COLO829 (cell line): ENCODE measurements at regions not wholly inside any gene's neighbourhood (a gene's known extent, or its start where the extent isn't known, plus 50 kb on each side); places are given as distances from the start of the nearest gene placed in this dataset.
"Not testable (repeated sequence)": the region's sequence is repeated elsewhere in the genome, so short reads cannot be mapped to it uniquely, and the experiment has no call there.

Experiments
- DNase-seq: peaks from one replicate; pipeline ENCODE4 v3.0.0; 2012; ENCODE audit warnings: low spot score

DNA sequence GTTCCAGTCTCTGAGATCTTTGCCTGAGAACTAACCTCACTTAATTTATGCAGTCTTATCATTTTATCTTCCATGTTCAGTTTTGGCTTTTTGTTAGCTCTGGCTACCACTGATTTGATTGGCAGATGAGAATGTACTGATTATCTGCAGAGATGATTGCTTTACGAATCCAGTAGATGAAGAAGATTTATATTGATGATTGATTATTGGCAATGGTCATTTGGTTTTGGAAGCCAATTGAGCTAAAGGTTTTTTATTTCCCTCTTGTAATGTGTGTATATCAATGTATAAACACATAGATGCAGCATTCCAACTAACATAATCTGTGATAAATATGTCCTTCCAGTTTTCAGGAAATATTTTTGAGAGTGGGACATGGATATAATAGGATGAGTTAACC is 763.6 kb downstream of the CDH11 start:
- DNase-seq = no peak

DNA sequence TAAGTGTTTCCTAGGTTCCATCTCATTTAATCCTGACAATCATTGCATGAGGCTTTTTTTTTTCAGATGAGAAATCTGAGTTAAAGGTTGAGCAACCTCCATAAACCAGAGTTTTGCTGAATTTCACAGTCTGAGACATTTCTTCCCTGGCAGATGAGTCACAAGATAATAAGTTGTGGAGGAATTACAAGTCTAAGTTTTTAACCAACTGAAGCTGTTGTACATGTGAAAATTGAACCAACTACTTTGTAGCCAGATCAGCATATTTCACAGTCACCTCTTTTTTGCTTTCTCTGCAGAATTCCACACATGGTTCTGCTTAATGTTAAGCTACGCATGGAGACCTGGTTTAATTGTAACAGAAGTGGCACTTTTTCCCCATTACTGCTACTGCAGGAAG is 765.6 kb downstream of the CDH11 start:
- no peak for DNase-seq

DNA sequence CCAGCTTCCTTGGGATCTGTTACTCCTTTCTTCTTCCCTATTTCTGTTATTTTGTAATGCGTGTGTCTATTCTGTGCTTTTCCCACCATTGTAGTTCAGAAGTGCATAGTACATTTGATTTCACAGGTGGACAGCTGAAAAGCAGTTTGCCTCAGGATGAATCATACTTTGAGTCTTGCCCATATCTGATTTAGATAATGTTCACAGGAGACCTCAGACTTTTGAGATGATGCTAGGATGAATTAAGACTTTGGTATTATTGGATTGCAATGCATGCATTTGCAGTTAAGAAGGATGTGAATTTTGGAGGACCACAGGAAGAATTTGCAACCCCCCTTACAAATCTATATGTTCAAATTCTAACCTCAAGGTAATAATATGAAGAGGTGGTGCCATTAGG is 769.6 kb downstream of the CDH11 start:
- DNase-seq = no peak

DNA sequence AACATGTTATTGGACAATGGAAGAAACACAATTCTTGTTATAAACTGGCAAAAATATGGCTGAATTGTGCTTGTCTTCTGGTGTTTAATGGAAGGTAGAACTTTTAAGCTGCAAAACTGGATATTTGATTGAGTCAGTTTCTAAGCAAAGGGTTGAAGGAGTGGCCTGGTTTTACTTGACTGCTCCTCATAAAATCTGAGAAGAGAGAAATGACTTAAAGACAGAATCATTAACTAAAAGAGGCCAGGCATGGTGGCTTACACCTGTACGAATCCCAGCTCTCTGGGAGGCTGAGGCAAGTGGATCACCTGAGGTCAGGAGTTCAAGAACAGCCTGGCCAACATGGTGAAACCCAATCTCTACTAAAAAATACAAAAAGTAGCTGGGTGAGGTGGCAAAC is 770.7 kb downstream of the CDH11 start:
- DNase-seq = no peak

DNA sequence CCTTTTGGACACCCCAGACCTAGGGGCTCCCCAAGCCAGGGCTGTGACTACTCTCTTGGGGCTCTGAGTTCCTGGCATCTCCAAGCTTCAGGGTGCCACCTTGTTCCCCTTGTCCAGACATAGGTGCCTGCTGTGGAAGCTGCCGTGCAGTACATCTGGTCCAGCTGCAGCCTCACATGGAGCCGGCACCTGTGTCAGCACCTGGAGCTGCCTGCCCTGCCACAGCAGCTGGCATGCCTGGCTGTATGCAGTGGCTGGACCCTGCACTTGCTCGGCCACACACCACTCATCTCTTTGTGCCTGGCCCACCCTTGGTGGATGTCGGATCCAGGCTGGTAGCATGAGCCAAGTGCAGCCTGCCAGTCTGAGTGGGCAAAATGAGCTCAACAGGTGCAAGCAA is 775.8 kb downstream of the CDH11 start:
- DNase-seq = no peak

DNA sequence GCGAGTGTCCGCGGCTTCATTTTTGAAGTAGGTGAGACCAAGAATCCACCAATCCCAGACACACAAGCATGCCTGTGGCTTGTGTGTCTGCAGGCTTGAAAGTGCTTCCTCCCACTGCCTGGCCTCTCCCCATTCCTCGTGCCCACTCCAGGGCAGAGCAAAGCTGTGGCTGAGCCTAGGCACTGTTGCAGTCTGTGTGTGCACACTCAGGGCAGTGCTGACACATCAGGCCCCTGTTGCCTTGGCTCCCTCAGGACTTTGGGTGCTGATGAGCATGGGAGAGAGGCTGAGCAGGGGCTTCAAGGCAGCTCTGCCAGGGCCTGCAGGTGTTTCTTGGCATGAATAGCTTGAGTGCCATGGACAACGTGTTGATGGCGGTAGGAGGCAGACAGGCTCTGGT is 776.7 kb downstream of the CDH11 start:
- DNase-seq = no peak

DNA sequence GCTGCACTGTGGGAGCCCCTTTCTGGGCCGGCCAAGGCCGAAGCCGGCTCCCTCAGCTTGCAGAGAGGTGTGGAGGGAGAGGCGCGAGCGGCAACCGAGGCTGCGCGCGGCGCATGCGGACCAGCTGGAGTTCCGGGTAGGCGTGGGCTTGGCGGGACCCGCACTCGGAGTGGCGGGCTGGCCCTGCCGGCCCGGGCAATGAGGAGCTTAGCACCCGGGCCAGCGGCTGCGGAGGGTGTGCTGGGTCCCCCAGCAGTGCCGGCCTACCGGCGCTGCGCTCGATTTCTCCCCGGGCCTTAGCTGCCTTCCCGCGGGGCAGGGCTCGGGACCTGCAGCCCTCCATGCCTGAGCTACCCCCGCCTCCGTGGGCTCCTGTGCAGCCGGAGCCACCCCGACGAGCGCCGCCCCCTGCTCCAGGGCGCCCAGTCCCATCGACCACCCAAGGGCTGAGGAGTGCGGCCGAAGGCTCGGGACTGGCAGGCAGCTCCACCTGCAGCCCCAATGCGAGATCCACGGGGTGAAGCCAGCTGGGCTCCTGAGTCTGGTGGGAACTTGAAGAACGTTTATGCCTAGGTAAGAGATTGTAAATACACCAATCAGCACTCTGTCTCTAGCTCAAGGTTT is 777.9 kb downstream of the CDH11 start:
- not testable (repeated sequence) for DNase-seq

DNA sequence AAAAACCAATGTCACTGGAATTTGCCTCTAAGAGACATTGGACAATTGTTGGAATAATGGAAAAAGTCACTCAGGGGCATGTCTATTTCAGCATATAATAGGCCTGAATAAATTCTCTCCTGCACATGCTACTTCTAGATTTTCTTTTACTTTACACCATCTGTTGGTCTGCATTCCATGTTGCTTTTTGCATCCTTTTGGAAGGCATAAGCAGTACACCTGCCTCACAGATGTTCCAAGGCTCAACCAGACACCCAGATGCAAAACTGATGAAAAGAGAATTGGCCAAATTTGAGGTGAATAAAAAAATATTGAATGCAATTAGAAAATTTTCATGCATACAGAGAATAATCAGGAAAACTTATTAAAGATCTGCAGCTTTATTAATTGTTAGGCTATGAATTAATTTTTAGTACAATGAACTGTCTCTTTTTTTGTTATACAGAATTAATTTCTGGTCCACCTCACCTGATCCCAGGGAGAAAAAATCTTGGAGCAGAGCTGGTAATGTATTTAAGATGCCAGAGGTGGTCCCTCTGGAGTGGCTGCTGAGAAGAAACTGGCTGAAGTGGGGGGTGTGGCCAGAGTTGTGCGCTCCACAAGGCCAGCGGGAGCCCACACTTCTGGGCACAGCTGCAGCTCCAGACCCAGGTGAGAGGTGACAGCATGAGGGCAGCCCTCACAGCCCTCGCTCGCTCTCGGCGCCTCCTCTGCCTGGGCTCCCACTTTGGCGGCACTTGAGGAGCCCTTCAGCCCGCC is 778.6 kb downstream of the CDH11 start:
- no peak for DNase-seq

DNA sequence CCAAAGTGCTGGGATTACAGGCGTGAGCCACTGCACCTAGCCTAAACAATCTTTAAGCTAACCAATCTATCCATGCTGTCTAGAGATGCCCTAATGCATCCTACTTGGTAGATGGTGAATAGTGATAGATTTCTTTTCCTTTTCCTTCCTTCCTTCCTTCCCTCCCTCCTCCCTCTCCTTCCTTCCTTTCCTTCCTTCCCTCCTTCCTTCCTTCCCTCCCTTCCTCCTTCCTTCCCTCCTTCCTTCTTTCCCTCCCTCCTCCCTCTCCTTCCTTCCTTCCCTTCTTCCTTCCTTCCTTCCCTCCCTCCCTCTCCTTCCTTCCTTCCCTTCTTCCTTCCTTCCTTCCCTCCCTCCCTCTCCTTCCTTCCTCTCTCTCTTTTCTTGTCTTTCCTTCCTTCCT is 780.5 kb downstream of the CDH11 start:
- not testable (repeated sequence) for DNase-seq

DNA sequence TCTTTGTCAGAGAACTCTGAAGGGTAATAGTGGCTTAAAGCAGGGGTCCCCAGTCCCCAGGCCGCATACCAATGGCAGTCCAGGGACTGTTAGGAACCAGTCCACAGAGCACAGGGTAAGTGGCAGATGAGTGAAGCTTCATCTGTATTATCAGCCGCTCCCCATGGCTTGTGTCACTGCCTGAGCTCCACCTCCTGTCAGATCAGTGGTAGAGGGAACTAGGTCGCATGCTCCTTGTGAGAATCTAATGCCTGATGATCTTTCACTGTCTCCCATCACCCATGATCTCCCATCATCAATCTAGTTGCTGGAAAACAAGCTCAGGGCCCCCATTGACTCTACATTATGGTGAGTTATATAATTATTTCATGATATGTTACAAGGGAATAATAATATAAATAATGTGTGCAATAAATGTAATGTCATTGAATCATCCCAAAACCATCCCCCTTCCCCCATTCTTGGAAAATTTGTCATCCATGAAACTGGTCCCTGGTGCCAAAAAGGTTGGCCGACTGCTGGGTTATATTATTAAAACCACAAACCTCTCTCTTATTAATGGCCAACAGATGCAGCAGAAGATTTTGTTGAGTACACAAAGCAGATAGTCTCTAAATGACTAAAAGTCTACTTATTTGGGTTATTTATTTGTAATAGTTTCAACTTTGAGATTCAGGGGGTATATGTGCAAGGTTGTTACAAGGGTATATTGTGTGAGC is 782.7 kb downstream of the CDH11 start:
- no peak for DNase-seq

DNA sequence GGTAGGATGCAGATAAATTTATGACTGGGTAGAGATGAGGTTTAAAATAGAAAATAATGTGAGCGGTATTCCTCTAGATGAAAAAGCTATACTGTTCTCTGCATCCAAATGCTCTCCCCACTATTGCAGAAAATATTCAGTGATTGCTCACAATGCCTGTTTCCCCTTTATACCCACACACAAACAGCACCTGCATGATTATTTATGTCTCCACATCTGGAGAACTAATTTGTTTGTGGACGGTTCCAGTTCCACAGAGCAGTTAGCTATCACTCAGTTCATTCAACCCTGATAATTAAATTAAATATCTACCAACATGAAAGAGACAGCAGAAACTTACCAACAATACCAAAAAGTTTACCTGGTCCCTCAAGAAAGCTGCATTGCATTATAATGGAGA is 800.0 kb downstream of the CDH11 start:
- no peak for DNase-seq

DNA sequence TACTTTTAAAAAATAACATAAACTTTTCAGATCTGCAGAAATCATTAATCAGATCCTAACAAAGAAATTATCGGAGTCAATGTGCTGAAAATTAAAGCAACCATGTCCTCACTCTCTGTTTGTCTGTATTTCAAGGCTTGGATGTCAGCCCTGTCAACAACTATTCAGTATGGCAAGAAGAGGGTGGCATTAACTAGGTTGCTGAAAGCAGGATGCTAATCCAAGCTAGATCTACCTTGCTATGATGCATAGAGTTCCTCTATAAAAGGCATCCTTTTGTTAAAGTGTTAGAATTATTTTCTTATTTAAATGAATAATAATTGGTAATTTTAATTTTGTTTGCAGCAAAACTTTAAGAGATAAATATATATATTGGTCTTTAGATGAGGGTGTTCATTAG is 800.8 kb downstream of the CDH11 start:
- DNase-seq = no peak

DNA sequence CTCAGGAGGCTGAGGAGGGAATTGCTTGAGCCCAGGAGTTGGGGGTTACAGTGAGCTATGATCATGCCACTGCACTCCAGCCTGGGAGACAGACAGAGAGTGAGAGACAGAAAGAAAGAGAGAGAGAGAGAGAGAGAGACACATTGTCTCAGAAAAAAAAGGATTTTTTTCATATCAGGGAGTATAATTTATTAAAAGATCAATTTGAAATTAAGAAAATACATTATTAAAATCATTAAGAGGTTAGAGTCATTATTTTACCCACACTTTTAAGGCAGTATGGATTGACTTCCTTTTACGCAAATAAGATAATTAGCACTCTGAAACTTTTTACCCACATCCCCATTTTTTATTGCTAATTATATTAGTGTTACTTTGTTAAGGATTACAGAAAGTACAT is 804.3 kb downstream of the CDH11 start:
- no peak for DNase-seq

DNA sequence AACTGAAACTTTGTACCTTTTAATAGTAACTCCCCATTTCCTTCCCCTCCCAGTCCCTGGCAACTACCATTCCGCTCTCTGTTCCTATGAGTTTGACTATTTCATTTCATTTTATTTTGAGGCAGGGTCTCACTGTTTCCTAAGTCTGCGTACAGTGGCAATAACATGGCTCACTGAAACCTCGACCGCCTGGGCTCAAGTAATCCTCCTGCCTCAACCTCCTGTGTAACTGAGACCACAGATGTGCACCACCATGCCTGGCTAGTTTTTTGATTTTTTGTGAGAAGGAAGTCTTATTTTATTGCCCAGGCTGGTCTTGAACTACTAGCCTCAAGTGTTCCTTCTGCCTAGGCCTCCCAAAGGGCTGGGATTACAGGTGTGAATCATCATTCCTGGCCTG is 808.1 kb downstream of the CDH11 start:
- no peak for DNase-seq

DNA sequence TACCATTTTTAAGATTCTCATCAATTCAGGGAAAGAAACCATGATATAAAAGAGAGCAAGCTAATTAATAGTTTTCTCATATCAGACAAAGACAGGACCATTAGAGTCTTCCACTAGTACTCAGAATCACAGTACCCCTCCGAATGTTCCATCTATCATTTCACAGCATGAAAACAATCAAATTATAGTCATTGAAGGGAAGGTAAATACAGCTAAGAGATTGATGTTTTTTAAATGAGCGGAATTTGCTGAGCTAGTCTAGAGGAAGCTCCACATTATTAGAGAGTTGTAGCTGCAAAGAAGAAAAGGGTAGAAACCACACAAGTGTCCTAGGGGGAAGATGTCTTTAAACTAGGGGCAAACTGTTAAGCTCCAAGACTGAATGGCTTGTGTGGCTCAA is 808.9 kb downstream of the CDH11 start:
- no peak for DNase-seq

DNA sequence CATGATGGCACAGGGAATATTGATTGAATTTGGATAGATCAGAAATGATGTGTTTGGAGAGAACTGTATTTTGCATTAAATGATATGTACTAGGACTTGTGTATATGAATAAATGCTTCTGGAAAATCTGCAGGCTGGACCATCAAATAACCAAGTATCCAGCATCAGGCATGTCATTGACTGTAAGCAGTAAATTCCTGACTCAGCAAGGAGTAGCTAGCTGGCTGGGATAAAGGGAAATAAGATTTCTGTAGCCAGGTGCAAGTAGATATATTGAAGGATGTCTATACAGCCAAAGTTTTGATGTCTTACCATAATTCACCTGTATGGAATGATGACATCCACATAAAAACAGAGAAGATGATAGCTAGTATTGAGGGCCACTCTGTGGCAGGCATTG is 809.6 kb downstream of the CDH11 start:
- no peak for DNase-seq

DNA sequence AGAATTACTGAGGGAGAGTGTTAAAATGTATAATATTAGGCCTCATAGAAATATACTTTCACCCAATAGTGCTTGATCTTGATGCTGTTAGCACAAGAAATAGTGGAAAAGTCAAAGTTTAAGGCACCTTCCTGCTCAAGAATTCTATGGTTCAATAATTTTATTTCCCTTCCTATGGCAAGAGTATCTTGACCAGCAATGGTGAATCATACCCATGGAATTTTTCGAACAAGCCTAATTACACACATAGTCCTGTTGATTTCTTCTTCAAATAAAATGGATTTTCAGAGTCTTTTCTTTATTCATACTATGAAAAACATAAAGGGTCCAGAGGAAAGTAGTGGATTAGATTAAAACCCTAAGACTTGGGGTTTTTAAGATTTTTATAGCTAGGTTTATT is 810.6 kb downstream of the CDH11 start:
- DNase-seq = no peak

DNA sequence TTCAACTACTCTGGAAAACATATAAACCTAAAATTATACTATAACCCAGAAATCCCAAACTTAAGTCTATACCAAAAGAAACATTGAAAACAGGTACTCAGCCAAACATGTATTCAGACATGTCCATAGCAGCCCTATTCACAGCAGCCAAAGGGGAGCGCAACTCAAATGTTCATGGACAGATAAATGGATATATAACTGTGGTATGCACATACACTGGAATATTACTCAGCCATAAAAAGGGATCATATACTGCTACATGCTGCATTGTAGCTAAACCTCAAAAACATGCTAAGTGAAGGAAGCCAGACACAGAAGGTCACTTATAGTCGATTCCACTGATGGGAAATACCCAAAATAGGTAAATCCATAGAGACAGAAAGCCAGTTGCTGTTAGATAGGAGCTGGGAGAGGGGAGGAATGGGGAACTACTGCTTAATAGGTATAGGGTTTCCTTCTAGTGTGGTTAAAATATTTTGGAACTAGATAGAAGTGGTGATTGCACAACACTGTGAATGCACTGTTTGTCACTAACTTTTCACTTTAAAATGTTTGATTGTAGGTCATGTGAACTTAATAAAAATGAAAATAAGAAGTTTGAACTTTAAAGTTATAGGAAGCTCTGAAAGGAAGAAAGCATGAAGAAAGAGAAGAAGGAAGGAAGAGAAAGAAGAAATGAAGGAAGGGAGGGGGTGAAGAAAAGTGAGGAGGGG is 812.3 kb downstream of the CDH11 start:
- DNase-seq = no peak

DNA sequence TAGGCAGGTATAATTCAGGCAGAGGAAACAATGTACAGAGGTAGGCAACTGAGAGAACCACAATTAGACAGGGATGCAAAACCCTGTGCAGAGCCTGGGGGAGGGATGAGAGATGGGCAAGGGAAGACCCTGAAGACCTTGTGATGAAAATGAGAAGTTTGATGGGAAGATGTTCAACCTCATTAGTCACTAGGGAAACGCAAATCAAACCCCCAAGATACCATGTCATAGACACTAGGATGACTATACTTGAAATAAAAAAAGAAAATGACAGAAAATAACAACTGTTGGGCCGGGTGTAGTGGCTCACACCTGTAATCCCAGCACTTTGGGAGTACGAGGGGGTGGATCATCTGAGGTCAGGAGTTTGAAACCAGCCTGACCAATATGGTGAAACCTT is 813.1 kb downstream of the CDH11 start:
- no peak for DNase-seq

DNA sequence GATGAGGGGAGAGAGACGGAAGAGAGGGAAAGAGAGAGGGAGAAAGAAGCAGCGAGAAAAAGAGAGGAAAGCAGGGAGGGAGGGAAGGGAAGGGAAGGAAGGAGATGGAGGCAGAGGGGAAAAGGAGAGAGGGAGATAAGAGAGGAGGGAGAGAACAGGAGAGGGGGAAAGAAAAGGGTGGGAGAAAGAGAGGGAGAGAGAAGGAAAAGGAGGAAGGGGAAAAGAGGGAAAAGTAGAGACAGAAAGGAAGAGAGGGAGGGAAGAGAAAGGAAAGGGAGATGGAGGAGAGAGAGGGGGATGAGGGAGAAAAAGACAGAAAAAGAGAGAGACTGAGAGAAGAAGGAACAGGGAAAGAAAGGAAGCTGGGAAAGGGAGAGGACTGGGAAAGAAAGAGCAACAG is 814.4 kb downstream of the CDH11 start:
- no peak for DNase-seq

DNA sequence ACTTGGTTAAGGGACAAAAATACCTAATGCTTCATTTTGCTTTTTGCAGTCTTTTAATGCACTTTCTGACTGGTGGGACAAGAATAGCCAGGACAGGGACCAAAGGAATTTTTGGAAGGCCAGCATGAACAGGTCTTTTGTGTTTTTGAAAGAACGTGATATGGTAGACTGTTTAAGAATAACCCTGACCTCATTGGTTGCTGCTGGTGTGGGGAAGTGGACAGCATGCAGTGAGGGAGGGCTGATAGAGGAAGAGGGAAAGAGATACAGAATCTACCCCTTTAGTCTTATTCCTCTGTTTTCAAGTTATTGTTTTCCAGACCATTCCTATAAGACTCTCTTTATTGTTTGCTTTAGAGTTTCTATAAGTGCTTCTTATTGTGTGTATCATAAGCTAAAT is 816.2 kb downstream of the CDH11 start:
- DNase-seq = no peak

DNA sequence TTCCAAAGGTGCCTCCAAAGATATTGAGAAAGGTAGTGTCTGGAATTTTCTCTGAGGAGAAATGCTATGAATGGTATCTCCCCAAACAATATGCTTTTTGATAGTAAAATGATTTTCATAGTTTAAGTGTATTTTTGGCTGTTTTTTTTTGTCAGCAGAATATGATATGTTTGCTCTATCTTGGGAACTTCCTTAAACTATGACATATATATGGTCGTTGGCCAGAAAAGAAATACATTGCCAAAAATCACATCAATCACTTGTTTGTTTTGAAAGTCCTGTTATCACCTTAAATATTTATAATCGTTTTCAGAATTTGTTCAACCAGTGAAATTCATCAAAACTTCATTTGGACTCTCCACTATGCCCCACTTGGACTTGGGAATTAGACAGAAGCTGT is 816.9 kb downstream of the CDH11 start:
- DNase-seq = no peak

DNA sequence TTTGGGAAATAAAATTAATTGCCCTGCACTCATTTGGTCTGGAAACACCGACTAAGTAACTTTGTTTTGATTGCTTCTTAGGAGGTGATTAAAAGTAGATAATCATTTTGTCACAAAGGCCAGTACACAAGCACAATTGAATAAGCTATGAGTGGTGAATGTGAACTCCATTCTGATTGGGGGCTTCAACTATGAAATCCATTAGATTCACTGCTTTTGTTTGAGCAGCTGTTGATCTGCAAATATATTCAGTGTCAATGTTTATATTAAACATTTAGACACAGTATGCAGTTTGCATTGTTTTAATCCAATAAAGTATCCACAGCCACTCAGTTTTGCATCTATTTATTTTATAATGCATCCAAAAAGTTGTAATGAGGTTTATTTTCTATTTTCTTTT is 817.5 kb downstream of the CDH11 start:
- no peak for DNase-seq
